RPMI7951 (cell line): ENCODE measurements at regions not wholly inside any gene's neighbourhood (a gene's known extent, or its start where the extent isn't known, plus 50 kb on each side); places are given as distances from the start of the nearest gene placed in this dataset.
A peak's percentile ranks its signal among the peaks of the same experiment; 100 is the strongest.
"Not testable (repeated sequence)": the region's sequence is repeated elsewhere in the genome, so short reads cannot be mapped to it uniquely, and the experiment has no call there.

ENCODE experiments used
- DNase-seq: peaks from one replicate; pipeline ENCODE4 v3.0.0-alpha.2; 2012; ENCODE audit warnings: low read depth

GRCh38 chr13:39803156-39803555 is 147.7 kb downstream of the COG6 start:
- no peak for DNase-seq

GRCh38 chr13:39803851-39804250 is 148.4 kb downstream of the COG6 start:
- DNase-seq = no peak

- DNase-seq = no peak
Measured at GRCh38 chr13:39804332-39805210, 149.1 kb downstream of the COG6 start.

GRCh38 chr13:39809466-39809865 is 154.0 kb downstream of the COG6 start:
- DNase-seq = no peak

GRCh38 chr13:39810091-39810877 is 154.8 kb downstream of the COG6 start:
- peak; percentile 5 for DNase-seq

GRCh38 chr13:39811051-39811450 is 155.6 kb downstream of the COG6 start:
- DNase-seq = no peak

GRCh38 chr13:39811696-39812095 is 156.2 kb downstream of the COG6 start:
- no peak for DNase-seq

GRCh38 chr13:39815345-39816111 is 160.1 kb downstream of the COG6 start:
- DNase-seq = no peak

- DNase-seq = no peak
Measured at GRCh38 chr13:39816936-39817335, 161.5 kb downstream of the COG6 start.

GRCh38 chr13:39818953-39819352 is 163.5 kb downstream of the COG6 start:
- no peak for DNase-seq

GRCh38 chr13:39820606-39821005 is 165.1 kb downstream of the COG6 start:
- DNase-seq = no peak

- no peak for DNase-seq
Measured at GRCh38 chr13:39821977-39822376, 166.5 kb downstream of the COG6 start.

- no peak for DNase-seq
Measured at GRCh38 chr13:39822437-39822836, 167.0 kb downstream of the COG6 start.

GRCh38 chr13:39823063-39823713 is 167.7 kb downstream of the COG6 start:
- DNase-seq = no peak

GRCh38 chr13:39825886-39826285 is 170.4 kb downstream of the COG6 start:
- DNase-seq = no peak

GRCh38 chr13:39835253-39835652 is 179.8 kb downstream of the COG6 start:
- DNase-seq = no peak

GRCh38 chr13:39836038-39836437 is 180.6 kb downstream of the COG6 start:
- DNase-seq = no peak

GRCh38 chr13:39837866-39838265 is 182.4 kb downstream of the COG6 start:
- not testable (repeated sequence) for DNase-seq

- DNase-seq = peak; percentile 43
Measured at GRCh38 chr13:39840201-39840600, 184.7 kb downstream of the COG6 start.

GRCh38 chr13:39847336-39847735 is 191.9 kb downstream of the COG6 start:
- DNase-seq = no peak

- DNase-seq = peak; percentile 5
Measured at GRCh38 chr13:39855236-39855635, 199.8 kb downstream of the COG6 start.

GRCh38 chr13:39856714-39857113 is 201.3 kb downstream of the COG6 start:
- no peak for DNase-seq
